OCI-LY1 (cell line): ENCODE measurements at regions not wholly inside any gene's neighbourhood (a gene's known extent, or its start where the extent isn't known, plus 50 kb on each side); places are given as distances from the start of the nearest gene placed in this dataset.

Experiments used
- H2AFZ ChIP-seq: fragments of 200-600 bp; sonication (generic), shearing (Covaris generic); 2 replicates; pipeline ENCODE4 v1.6.0; 2014; ENCODE audit warnings: antibody characterized with exemption, mild to moderate bottlenecking, low read length
- H3F3A ChIP-seq: fragments of 200-600 bp; sonication (generic), shearing (Covaris generic); 2 replicates; pipeline ENCODE4 v1.6.0; 2014; ENCODE audit warnings: mild to moderate bottlenecking, antibody characterized with exemption, low read length, moderate library complexity; ENCODE audit not compliant: insufficient read depth
- H3K27ac ChIP-seq: fragments of 200-600 bp; sonication (generic); 2 replicates; pipeline ENCODE4 v1.5.1; 2014; ENCODE audit warnings: low read length, mixed run types, mild to moderate bottlenecking, low read depth; ENCODE audit not compliant: poor library complexity, severe bottlenecking
- H3K27me3 ChIP-seq: fragments of 200-600 bp; sonication (generic); 2 replicates; pipeline ENCODE4 v1.6.0; 2014; ENCODE audit warnings: antibody characterized with exemption, mild to moderate bottlenecking, low read length, moderate library complexity; ENCODE audit not compliant: insufficient read depth
- H3K36me3 ChIP-seq: fragments of 200-600 bp; sonication (generic); 2 replicates; pipeline ENCODE4 v1.6.1; 2014; ENCODE audit warnings: mild to moderate bottlenecking, antibody characterized with exemption, low read length, moderate library complexity, mixed read lengths; ENCODE audit not compliant: insufficient read depth
- H3K4me1 ChIP-seq: fragments of 200-600 bp; sonication (generic); 2 replicates; pipeline ENCODE4 v1.5.1; 2014; ENCODE audit warnings: mild to moderate bottlenecking, low read length, moderate library complexity; ENCODE audit not compliant: insufficient read depth, severe bottlenecking
- H3K4me2 ChIP-seq: fragments of 200-600 bp; sonication (generic), shearing (Covaris generic); 2 replicates; pipeline ENCODE4 v1.6.1; 2014; ENCODE audit warnings: low read length
- H3K4me3 ChIP-seq: fragments of 200-600 bp; sonication (generic); 2 replicates; pipeline ENCODE4 v1.5.1; 2014; ENCODE audit warnings: low read length, low read depth, mild to moderate bottlenecking, mixed read lengths; ENCODE audit not compliant: poor library complexity, severe bottlenecking
- H3K79me2 ChIP-seq: fragments of 200-600 bp; shearing (Covaris generic); 2 replicates; pipeline ENCODE4 v1.6.1; 2016; ENCODE audit warnings: mixed run types, low read length, mixed read lengths; ENCODE audit not compliant: insufficient read depth
- H3K9ac ChIP-seq: fragments of 200-600 bp; sonication (generic), shearing (Covaris generic); 2 replicates; pipeline ENCODE4 v1.6.1; 2014; ENCODE audit warnings: mild to moderate bottlenecking, low read length, mixed read lengths
- H3K9me2 ChIP-seq: fragments of 200-600 bp; sonication (generic), shearing (Covaris generic); 2 replicates; pipeline ENCODE4 v1.6.1; 2014; ENCODE audit warnings: low read depth, mild to moderate bottlenecking, low read length, mixed read lengths
- H3K9me3 ChIP-seq: fragments of 200-600 bp; shearing (Covaris generic); 2 replicates; pipeline ENCODE4 v1.6.1; 2014; ENCODE audit warnings: low read length, mixed read lengths
- H4K20me1 ChIP-seq: fragments of 200-600 bp; sonication (generic), shearing (Covaris generic); 2 replicates; pipeline ENCODE4 v1.6.0; 2016; ENCODE audit warnings: mild to moderate bottlenecking, low read length; ENCODE audit not compliant: insufficient read depth
- CTCF ChIP-seq: fragments of 200-600 bp; sonication (generic), shearing (Covaris generic); IDR thresholded peaks from 2 replicates; pipeline ENCODE4 v1.5.1; 2017; ENCODE audit warnings: mild to moderate bottlenecking, antibody characterized with exemption, low read length, moderate library complexity, mixed read lengths
- EZH2 ChIP-seq: fragments of 200-600 bp; sonication (generic), shearing (Covaris generic); IDR thresholded peaks from 2 replicates; pipeline ENCODE4 v1.8.0; 2017; ENCODE audit warnings: borderline replicate concordance, mixed run types, mild to moderate bottlenecking, antibody characterized with exemption, low read length, moderate library complexity, mixed read lengths

GRCh38 chr1:36567601-36568341 is 85.1 kb upstream of the CSF3R start:
- H3K9me3 ChIP-seq, result no peaks in the 10 kb centered on the region

GRCh38 chr1:36565576-36566501 is 83.1 kb upstream of the CSF3R start:
- TF ChIP-seq EZH2 (no peak), CTCF (no peak)
- Histone ChIP-seq H3K4me2 (no peak overlapping the region), H3K9ac (no peak overlapping the region), H3K4me1 (no peaks in the 10 kb centered on the region), H3K9me3 (no peaks in the 10 kb centered on the region), H4K20me1 (no peaks in the 10 kb centered on the region), H3K4me3 (no peak overlapping the region), H3K36me3 (no peaks in the 10 kb centered on the region), H3K27me3 (no peaks in the 10 kb centered on the region; the same call in 1 of the 2 replicates), H3K27ac (no peak overlapping the region), H3F3A (no peaks in the 10 kb centered on the region), H2AFZ (no peak overlapping the region), H3K9me2 (no peaks in the 10 kb centered on the region), H3K79me2 (no peaks in the 10 kb centered on the region)

More at GRCh38 chr1:36567601-36568341, 85.1 kb upstream of the CSF3R start:
- Histone ChIP-seq H3K36me3 (no peaks in the 10 kb centered on the region), H3K9ac (no peak overlapping the region), H2AFZ (no peak overlapping the region), H3K4me1 (no peaks in the 10 kb centered on the region), H3K4me3 (no peak overlapping the region), H3K27ac (no peak overlapping the region), H3K9me2 (no peaks in the 10 kb centered on the region), H3K79me2 (no peaks in the 10 kb centered on the region), H3K27me3 (no peaks in the 10 kb centered on the region; the same call in 1 of the 2 replicates), H3K4me2 (no peak overlapping the region), H4K20me1 (no peaks in the 10 kb centered on the region), H3F3A (no peaks in the 10 kb centered on the region)
- no peak for TF ChIP-seq CTCF
- TF ChIP-seq EZH2, result no peak

GRCh38 chr1:36562181-36562685 is 79.5 kb upstream of the CSF3R start:
- H3K27me3 ChIP-seq, result no peaks in the 10 kb centered on the region
- H3K36me3 ChIP-seq, result no peaks in the 10 kb centered on the region
- H3K9me2 ChIP-seq, result no peaks in the 10 kb centered on the region
- H3K4me3 ChIP-seq, result no peak overlapping the region
- H4K20me1 ChIP-seq, result no peaks in the 10 kb centered on the region
- no peaks in the 10 kb centered on the region for H3K79me2 ChIP-seq
- H3K4me1 ChIP-seq, result no peaks in the 10 kb centered on the region
- no peak overlapping the region for H3K27ac ChIP-seq
- TF ChIP-seq EZH2 (no peak), CTCF (no peak)
- no peak overlapping the region for H2AFZ ChIP-seq
- H3K9me3 ChIP-seq, result no peaks in the 10 kb centered on the region
- no peak overlapping the region for H3K9ac ChIP-seq
- H3F3A ChIP-seq, result no peaks in the 10 kb centered on the region
- H3K4me2 ChIP-seq, result no peak overlapping the region
